ENCODE measurements at regions not wholly inside any gene's neighbourhood (a gene's known extent, or its start where the extent isn't known, plus 50 kb on each side); places are given as distances from the start of the nearest gene placed in this dataset.

DNA sequence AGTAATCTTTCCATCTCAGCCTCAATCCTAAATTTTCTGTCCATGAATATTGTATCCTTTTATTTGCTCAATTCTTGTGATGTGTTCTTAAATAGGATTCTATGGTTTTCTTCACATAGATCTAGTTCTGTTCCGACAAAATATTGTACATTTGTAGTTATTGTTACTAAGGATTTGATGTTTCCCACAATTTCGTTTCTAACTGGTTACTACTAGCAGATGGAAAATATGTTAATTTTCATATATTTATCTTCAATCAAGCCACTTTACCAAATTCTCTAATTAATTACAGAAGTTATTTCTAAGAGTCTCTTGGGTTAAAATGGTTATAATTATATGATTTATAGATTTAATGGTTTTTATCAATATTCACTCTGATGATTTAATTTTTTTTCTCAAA lies 60.3 kb downstream of the SEC61B start:
- no peak overlapping the region for H3K4me3 ChIP-seq (ENCODE audit: low read depth, low read length)
- no peak for DNase-seq (ENCODE audit: low read depth)
- TF ChIP-seq, protein P1, sequence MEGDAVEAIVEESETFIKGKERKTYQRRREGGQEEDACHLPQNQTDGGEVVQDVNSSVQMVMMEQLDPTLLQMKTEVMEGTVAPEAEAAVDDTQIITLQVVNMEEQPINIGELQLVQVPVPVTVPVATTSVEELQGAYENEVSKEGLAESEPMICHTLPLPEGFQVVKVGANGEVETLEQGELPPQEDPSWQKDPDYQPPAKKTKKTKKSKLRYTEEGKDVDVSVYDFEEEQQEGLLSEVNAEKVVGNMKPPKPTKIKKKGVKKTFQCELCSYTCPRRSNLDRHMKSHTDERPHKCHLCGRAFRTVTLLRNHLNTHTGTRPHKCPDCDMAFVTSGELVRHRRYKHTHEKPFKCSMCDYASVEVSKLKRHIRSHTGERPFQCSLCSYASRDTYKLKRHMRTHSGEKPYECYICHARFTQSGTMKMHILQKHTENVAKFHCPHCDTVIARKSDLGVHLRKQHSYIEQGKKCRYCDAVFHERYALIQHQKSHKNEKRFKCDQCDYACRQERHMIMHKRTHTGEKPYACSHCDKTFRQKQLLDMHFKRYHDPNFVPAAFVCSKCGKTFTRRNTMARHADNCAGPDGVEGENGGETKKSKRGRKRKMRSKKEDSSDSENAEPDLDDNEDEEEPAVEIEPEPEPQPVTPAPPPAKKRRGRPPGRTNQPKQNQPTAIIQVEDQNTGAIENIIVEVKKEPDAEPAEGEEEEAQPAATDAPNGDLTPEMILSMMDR (conservative IDR thresholded peaks at IDR 0.05; ENCODE audit: low read depth, low read length): no peak

DNA sequence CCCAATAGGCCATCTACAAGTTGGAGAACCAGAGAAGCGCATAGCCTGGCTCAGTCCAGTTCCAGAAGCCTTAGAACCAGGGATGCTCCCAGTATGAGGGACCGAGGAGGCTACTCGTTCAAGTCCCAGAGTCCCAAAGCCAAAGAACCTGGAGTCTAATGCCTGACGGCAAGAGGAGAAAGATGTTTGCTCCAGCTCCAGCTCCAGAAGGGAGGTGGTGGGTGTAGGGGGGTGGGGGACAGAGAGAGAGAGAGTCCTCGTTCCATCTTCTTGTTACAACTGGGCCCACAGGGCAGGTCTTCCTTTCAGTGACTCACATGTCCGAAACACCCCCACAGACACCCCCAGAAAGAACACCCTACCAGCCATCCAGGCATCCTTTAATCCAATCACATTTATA lies 63.9 kb downstream of the SEC61B start:
- no peak for DNase-seq (ENCODE audit: low read depth)
- no peak overlapping the region for H3K4me3 ChIP-seq (ENCODE audit: low read depth, low read length)
- TF ChIP-seq, protein P1 (conservative IDR thresholded peaks at IDR 0.05; ENCODE audit: low read depth, low read length): no peak

DNA sequence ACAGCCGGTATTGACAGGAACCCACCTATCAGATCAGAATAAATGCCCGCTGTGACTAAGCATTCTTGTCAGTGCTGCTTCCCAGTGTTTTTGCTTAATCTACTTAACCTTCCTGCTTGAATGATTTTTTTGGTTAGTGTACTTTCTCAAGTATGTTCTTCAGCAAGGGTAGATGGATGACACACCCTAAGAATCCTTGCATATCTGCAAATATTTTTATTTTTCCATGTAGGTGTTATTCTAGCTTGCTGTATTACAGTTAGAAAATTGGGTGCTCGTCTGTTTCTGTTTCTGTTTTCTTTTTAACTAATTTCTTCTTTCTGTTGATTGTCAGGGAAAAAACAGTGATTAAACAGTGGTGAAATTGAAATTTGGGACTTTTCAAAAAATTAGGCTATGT lies 64.5 kb downstream of the SEC61B start:
- no peak for DNase-seq (ENCODE audit: low read depth)
- H3K4me3 ChIP-seq (ENCODE audit: low read depth, low read length): no peak overlapping the region
- TF ChIP-seq, protein P1 (conservative IDR thresholded peaks at IDR 0.05; ENCODE audit: low read depth, low read length): no peak

DNA sequence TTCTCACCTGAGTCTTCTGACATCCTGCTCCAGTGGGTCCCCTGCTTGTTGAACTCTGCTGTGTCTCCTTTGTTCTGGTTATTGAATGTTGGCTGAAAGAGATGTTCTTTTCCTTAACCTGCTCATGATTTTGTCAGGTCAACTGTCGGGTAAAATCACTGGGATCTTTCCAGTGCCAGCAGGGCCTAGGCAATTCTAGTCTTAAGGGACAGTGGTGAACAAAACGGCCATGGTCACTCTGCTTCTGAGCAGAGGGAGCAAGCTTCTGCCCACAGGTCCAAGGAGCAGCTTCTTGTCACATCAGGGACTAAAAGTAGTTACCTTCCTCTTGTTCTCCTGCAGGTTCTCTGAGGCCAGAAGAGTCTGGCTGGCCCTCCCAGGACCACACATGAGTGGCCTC lies 65.6 kb downstream of the SEC61B start:
- TF ChIP-seq, protein P1 (conservative IDR thresholded peaks at IDR 0.05; ENCODE audit: low read depth, low read length): no peak

DNA sequence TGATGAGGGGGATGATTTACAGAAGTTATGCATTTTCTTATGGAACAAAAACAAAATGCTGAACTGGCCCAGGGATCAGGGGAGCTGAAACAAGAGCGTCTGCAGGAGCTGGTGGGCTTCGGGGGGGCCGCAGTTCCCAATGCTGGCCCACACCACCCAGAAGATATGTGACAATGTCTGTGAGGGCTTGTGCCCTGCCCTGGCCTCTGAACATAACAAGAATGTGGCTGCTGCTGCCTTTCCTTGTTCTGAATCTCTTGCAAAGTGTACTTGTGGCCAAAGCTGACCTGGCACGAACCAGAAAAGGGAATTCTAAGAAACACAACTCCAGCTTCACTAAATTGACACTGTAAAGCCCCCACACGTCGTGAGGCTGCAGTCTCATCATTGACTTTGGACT lies 66.7 kb downstream of the SEC61B start:
- TF ChIP-seq, protein P1 (conservative IDR thresholded peaks at IDR 0.05; ENCODE audit: low read depth, low read length): no peak
- DNase-seq (ENCODE audit: low read depth): no peak
- H3K4me3 ChIP-seq (ENCODE audit: low read depth, low read length): no peak overlapping the region

More for the DNA sequence above, 65.6 kb downstream of the SEC61B start:
- DNase-seq (ENCODE audit: low read depth): no peak
- H3K4me3 ChIP-seq (ENCODE audit: low read depth, low read length): no peak overlapping the region

DNA sequence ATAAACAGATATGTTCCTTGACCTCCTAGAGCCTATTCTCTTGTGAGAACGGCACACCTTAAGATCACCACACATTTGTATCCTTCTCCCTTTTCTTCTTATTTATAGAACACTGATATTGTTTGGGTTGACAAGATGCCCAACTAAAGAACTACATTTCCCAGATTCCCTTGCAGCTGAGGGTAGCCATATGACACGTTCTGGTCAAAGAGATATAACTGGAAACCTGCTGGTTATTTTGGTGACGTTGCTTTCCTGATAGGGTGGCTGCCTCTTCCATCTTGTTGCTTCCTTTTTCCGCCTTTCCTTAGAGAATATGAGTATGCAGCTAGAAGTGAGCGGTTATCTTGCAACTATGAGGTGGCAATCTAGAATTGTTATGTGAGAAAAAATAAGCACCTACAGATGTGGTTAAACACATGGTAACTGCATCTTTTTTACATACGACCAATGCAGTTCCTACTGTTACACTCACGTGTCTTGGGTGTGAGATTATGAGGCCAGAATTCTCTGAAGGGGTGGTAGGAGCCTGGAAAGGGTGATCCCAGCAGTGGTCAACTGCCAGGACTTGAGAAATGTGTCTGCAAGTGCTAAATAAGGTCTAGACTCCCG lies 72.9 kb downstream of the SEC61B start:
- DNase-seq (ENCODE audit: low read depth): peak; percentile 29
- TF ChIP-seq, protein P1 (conservative IDR thresholded peaks at IDR 0.05; ENCODE audit: low read depth, low read length): no peak
- H3K4me3 ChIP-seq (ENCODE audit: low read depth, low read length): no peak overlapping the region

DNA sequence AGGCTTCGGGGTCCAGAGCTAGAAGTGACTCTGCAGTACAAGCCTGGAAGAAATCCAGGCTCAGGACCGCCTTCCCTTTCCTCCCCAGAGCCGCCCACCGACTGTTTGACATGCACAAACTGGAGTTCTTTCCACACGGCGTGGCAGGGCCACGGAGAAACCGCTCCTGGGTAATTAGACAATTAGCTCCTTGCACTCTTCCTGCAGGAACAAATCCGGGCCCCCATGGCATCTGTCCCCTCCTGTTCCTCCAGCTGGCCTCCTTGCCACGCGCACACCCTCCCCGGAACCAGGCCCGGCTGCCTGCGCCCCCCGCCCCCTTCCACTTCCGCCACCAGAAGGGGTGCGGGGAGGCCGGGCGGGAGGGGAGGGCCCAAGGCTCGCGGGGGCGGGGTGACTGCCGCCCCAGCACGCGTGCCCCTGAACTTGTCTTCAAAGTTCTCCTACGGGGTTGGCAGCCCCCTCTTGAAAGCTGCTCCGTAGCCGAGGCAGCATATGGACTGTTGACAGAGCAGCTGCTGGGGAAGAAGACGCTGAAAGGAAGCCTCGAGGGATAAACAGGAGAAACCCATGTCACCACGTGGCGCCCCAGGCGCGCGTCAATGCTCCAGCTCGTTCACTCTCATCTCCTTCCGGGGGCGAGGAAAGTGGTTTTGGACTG lies 74.3 kb downstream of the SEC61B start:
- DNase-seq (ENCODE audit: low read depth): peak; percentile 20
- H3K4me3 ChIP-seq (ENCODE audit: low read depth, low read length): peak overlapping the region; percentile 34
- TF ChIP-seq, protein P1 (conservative IDR thresholded peaks at IDR 0.05; ENCODE audit: low read depth, low read length): no peak
